Neural progenitor cell (in vitro differentiated cells): ENCODE measurements at regions not wholly inside any gene's neighbourhood (a gene's known extent, or its start where the extent isn't known, plus 50 kb on each side); places are given as distances from the start of the nearest gene placed in this dataset.

ENCODE experiments used
- DNase-seq: peaks from one replicate; pipeline ENCODE4 v3.0.0-alpha.2; 2016; ENCODE audit warnings: low spot score
- H2AFZ ChIP-seq: fragments of 200-600 bp; sonication (generic); replicated peaks from 2 replicates; pipeline ENCODE4 v1.6.1; 2016; ENCODE audit warnings: antibody characterized with exemption
- H3F3A ChIP-seq: fragments of 200-600 bp; sonication (generic); 2 replicates; pipeline ENCODE4 v1.6.1; 2016; ENCODE audit warnings: antibody characterized with exemption, low read depth
- H3K27ac ChIP-seq: fragments of 200-600 bp; sonication (generic); 2 replicates; pipeline ENCODE4 v1.5.1; 2016; ENCODE audit warnings: mild to moderate bottlenecking
- H3K27me3 ChIP-seq: fragments of 200-600 bp; sonication (generic); 2 replicates; pipeline ENCODE4 v1.6.1; 2016; ENCODE audit warnings: mild to moderate bottlenecking, moderate library complexity
- H3K36me3 ChIP-seq: fragments of 200-600 bp; sonication (generic); 2 replicates; pipeline ENCODE4 v1.5.1; 2016
- H3K4me1 ChIP-seq: fragments of 200-600 bp; sonication (generic); 2 replicates; pipeline ENCODE4 v1.6.1; 2016; ENCODE audit warnings: mixed run types
- H3K4me2 ChIP-seq: fragments of 200-600 bp; sonication (generic); 2 replicates; pipeline ENCODE4 v1.6.1; 2016
- H3K4me3 ChIP-seq: fragments of 200-600 bp; sonication (generic); 2 replicates; pipeline ENCODE4 v1.5.1; 2016
- H3K79me2 ChIP-seq: fragments of 200-600 bp; sonication (generic); 2 replicates; pipeline ENCODE4 v1.6.1; 2016; ENCODE audit warnings: low read depth
- H3K9ac ChIP-seq: fragments of 200-600 bp; sonication (generic); 2 replicates; pipeline ENCODE4 v1.6.1; 2016
- H3K9me3 ChIP-seq: fragments of 200-600 bp; sonication (generic); 2 replicates; pipeline ENCODE4 v1.5.1; 2016; ENCODE audit warnings: low read depth
- H4K20me1 ChIP-seq: fragments of 200-600 bp; sonication (generic); 2 replicates; pipeline ENCODE4 v1.6.1; 2016; ENCODE audit warnings: low read depth
- H3K27ac Mint-ChIP-seq: 3 replicates; pipeline ENCODE4 v1.8.0; 2021; ENCODE audit warnings: mixed read lengths
- H3K27me3 Mint-ChIP-seq: 2 replicates; pipeline ENCODE4 v1.8.0; 2022; ENCODE audit warnings: low read depth, mild to moderate bottlenecking, inconsistent platforms, moderate library complexity, mixed read lengths; ENCODE audit not compliant: insufficient read depth
- H3K36me3 Mint-ChIP-seq: 3 replicates; pipeline ENCODE4 v1.8.0; 2021; ENCODE audit warnings: mixed read lengths
- H3K4me1 Mint-ChIP-seq: 3 replicates; pipeline ENCODE4 v1.8.0; 2021; ENCODE audit warnings: mixed read lengths
- H3K4me3 Mint-ChIP-seq: 3 replicates; pipeline ENCODE4 v1.8.0; 2021; ENCODE audit warnings: mild to moderate bottlenecking, moderate library complexity, mixed read lengths
- H3K9me3 Mint-ChIP-seq: 3 replicates; pipeline ENCODE4 v1.8.0; 2020; ENCODE audit warnings: mixed read lengths
- CTCF ChIP-seq: fragments of 200-600 bp; sonication (generic); IDR thresholded peaks from 2 replicates; pipeline ENCODE4 v1.5.1; 2017; ENCODE audit warnings: antibody characterized with exemption, mild to moderate bottlenecking
- EZH2 ChIP-seq: fragments of 200-600 bp; sonication (generic); IDR thresholded peaks from 2 replicates; pipeline ENCODE4 v1.6.1; 2017; ENCODE audit warnings: antibody characterized with exemption, mild to moderate bottlenecking, moderate library complexity
- EZH2phosphoT487 ChIP-seq: fragments of 200-600 bp; sonication (generic); IDR thresholded peaks from 2 replicates; pipeline ENCODE4 v1.6.1; 2017; ENCODE audit warnings: antibody characterized with exemption

DNA sequence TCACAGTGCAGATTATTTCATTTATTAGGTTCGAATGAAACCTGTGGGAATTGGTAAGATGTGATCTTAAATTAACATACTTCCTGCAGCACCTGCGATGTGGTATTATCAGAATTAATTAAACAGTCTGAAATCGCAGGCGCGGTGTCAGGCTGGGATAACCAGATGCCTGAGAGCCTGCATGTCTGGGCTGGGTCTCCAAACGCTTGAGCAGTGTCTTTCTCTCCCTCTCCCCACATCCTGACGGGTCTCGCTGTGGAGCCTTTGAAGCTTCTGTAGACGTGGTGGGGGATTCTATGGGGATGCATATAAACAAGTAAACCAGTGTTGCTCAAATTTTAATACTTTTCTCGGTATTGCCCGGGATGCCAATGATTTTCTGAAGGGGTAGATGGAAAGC, 366.2 kb upstream of the SPRED2 start:
- Histone ChIP-seq H3K4me2 (peak overlapping the region; percentile 31), H2AFZ (no peak overlapping the region), H3K36me3 (no peaks in the 10 kb centered on the region), H3K9ac (no peak overlapping the region), H3K4me3 (no peak overlapping the region), H3K27me3 (no peaks in the 10 kb centered on the region), H4K20me1 (no peaks in the 10 kb centered on the region), H3K79me2 (no peaks in the 10 kb centered on the region), H3K4me1 (peaks cover 12% of the 10 kb centered on the region), H3F3A (no peaks in the 10 kb centered on the region), H3K27ac (no peak overlapping the region), H3K9me3 (no peaks in the 10 kb centered on the region)
- Mint-ChIP-seq H3K27me3 (peaks cover 2% of the 10 kb centered on the region), H3K9me3 (no peaks in the 10 kb centered on the region), H3K4me3 (no peak overlapping the region), H3K27ac (peak overlapping the region; percentile 92), H3K36me3 (no peaks in the 10 kb centered on the region), H3K4me1 (peaks cover 29% of the 10 kb centered on the region)
- DNase-seq: no peak
- no peak for TF ChIP-seq CTCF
- TF ChIP-seq EZH2phosphoT487: no peak
- no peak for TF ChIP-seq EZH2

GRCh38 chr2:65794994-65795393, 362.6 kb upstream of the SPRED2 start:
- Histone ChIP-seq H3K4me3 (no peak overlapping the region), H3K4me1 (peaks cover 28% of the 10 kb centered on the region), H3K36me3 (no peaks in the 10 kb centered on the region), H2AFZ (no peak overlapping the region), H3K9me3 (no peaks in the 10 kb centered on the region), H3K4me2 (no peak overlapping the region), H3K27ac (no peak overlapping the region), H3K79me2 (no peaks in the 10 kb centered on the region), H3F3A (no peaks in the 10 kb centered on the region), H3K9ac (no peak overlapping the region), H3K27me3 (no peaks in the 10 kb centered on the region), H4K20me1 (no peaks in the 10 kb centered on the region)
- TF ChIP-seq EZH2phosphoT487: no peak
- TF ChIP-seq EZH2: no peak
- no peak for TF ChIP-seq CTCF
- H3K27me3 Mint-ChIP-seq: no peaks in the 10 kb centered on the region
- no peaks in the 10 kb centered on the region for H3K9me3 Mint-ChIP-seq
- H3K36me3 Mint-ChIP-seq: no peaks in the 10 kb centered on the region
- H3K4me1 Mint-ChIP-seq: peaks cover 30% of the 10 kb centered on the region
- DNase-seq: no peak
- H3K27ac Mint-ChIP-seq: no peak overlapping the region
- no peak overlapping the region for H3K4me3 Mint-ChIP-seq

DNA sequence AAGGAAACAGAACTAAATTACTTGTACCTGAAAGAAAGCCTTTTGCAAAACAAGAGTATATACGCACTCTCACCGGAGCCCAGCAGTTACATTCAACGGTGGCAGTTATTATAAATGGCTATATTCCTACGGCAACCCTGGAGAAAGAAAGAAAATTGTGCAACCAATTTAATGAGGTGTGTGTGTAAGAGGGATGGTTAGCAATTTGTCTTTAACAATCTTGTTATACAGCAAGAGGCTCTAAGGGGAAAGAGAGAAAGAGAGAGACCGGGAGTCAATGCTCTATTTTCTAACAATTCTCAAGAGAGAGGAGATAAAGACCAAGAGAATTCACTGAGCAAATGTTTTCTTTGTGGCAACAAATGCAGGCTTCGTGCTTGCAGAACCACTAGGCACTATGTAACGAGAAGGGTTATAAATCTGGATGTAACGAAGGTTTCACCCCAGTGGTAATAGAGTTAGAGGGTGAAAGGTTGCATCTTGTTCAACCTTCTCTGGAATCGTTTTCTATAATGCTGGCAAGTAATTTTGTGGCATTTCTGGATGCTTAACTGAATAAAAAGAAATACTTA, 359.1 kb upstream of the SPRED2 start:
- Histone ChIP-seq H4K20me1 (no peaks in the 10 kb centered on the region), H3K4me3 (no peak overlapping the region), H3K4me2 (peak overlapping the region; percentile 0), H3K9me3 (no peaks in the 10 kb centered on the region), H3K36me3 (no peaks in the 10 kb centered on the region), H3K4me1 (peaks cover 16% of the 10 kb centered on the region), H3K27me3 (no peaks in the 10 kb centered on the region), H2AFZ (no peak overlapping the region), H3K9ac (no peak overlapping the region), H3K79me2 (no peaks in the 10 kb centered on the region), H3K27ac (no peak overlapping the region), H3F3A (no peaks in the 10 kb centered on the region)
- Mint-ChIP-seq H3K36me3 (no peaks in the 10 kb centered on the region), H3K9me3 (no peaks in the 10 kb centered on the region), H3K4me1 (peaks cover 5% of the 10 kb centered on the region), H3K27me3 (no peaks in the 10 kb centered on the region), H3K4me3 (no peak overlapping the region), H3K27ac (no peak overlapping the region)
- no peak for TF ChIP-seq CTCF
- TF ChIP-seq EZH2: no peak
- TF ChIP-seq EZH2phosphoT487: no peak
- no peak for DNase-seq

DNA sequence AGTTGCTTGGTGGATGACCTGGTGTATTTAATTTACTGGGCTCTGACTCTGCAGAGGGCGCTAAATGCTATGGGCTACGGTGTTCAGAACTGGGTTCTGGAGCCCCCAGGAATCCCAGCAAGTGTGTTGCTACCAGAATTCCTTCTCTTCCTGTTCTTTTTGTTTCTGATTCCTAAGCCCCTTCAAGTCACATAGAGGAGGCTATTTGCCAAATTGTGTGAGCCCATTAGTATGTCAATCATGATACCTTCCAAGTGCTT, 358.2 kb upstream of the SPRED2 start:
- Histone ChIP-seq H3K36me3 (no peaks in the 10 kb centered on the region), H3K9me3 (no peaks in the 10 kb centered on the region), H3K4me2 (no peak overlapping the region), H4K20me1 (no peaks in the 10 kb centered on the region), H3K27ac (no peak overlapping the region), H2AFZ (peak overlapping the region; percentile 24), H3K27me3 (no peaks in the 10 kb centered on the region), H3K4me1 (peaks cover 16% of the 10 kb centered on the region), H3K79me2 (no peaks in the 10 kb centered on the region), H3K4me3 (no peak overlapping the region), H3K9ac (no peak overlapping the region), H3F3A (no peaks in the 10 kb centered on the region)
- no peaks in the 10 kb centered on the region for H3K9me3 Mint-ChIP-seq
- H3K27me3 Mint-ChIP-seq: no peaks in the 10 kb centered on the region
- H3K4me3 Mint-ChIP-seq: no peak overlapping the region
- H3K4me1 Mint-ChIP-seq: peaks cover 5% of the 10 kb centered on the region
- TF ChIP-seq EZH2phosphoT487: no peak
- TF ChIP-seq CTCF: peak; percentile 38
- H3K27ac Mint-ChIP-seq: no peak overlapping the region
- H3K36me3 Mint-ChIP-seq: no peaks in the 10 kb centered on the region
- DNase-seq: peak; percentile 45
